HL-60 (cell line): ENCODE measurements at regions not wholly inside any gene's neighbourhood (a gene's known extent, or its start where the extent isn't known, plus 50 kb on each side); places are given as distances from the start of the nearest gene placed in this dataset.

ENCODE experiments used
- REST ChIP-seq: IDR thresholded peaks from 2 replicates; pipeline ENCODE4 v1.6.1; 2012; ENCODE audit warnings: low read depth; ENCODE audit not compliant: insufficient replicate concordance
- SPI1 ChIP-seq: IDR thresholded peaks from 2 replicates; pipeline ENCODE4 v1.6.1; 2012; ENCODE audit warnings: low read depth, mild to moderate bottlenecking, borderline replicate concordance
- TF ChIP-seq, protein P1 (sequence below): IDR thresholded peaks from one replicate; pipeline ENCODE4 v1.5.1; 2011; ENCODE audit warnings: low read length, control low read depth, inconsistent platforms; ENCODE audit not compliant: insufficient read depth

DNA sequence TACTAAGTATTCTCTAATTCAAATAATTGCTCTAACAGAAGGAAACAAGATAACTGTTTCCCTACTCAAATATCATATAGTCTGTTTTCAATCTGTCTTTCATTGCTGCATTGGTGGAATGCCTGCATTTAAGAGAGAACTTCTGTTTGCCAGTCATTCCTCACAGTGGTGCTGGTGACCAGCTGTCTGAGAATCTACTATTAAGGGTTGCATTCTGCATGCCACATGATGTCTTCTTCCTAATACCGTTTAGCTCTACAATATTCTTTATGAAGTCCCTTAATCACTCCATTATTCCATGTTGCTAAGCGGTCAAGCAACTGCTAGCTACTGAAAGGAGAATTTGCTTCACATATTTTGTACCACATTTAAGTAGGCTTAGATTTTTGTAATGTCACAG, 167.1 kb upstream of the CENPE start:
- TF ChIP-seq, protein P1, sequence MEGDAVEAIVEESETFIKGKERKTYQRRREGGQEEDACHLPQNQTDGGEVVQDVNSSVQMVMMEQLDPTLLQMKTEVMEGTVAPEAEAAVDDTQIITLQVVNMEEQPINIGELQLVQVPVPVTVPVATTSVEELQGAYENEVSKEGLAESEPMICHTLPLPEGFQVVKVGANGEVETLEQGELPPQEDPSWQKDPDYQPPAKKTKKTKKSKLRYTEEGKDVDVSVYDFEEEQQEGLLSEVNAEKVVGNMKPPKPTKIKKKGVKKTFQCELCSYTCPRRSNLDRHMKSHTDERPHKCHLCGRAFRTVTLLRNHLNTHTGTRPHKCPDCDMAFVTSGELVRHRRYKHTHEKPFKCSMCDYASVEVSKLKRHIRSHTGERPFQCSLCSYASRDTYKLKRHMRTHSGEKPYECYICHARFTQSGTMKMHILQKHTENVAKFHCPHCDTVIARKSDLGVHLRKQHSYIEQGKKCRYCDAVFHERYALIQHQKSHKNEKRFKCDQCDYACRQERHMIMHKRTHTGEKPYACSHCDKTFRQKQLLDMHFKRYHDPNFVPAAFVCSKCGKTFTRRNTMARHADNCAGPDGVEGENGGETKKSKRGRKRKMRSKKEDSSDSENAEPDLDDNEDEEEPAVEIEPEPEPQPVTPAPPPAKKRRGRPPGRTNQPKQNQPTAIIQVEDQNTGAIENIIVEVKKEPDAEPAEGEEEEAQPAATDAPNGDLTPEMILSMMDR: no peak
- TF ChIP-seq SPI1 (no peak), REST (no peak)
